Tibial nerve (tissue), 4 donors: ENCODE measurements at regions not wholly inside any gene's neighbourhood (a gene's known extent, or its start where the extent isn't known, plus 50 kb on each side); places are given as distances from the start of the nearest gene placed in this dataset.

Experiments
- DNase-seq, 2 donors: peaks; one replicate each; pipeline ENCODE4 v3.0.0-alpha.2; 2019; ENCODE audit warnings: low spot score in 2 of 2
- H3K27ac ChIP-seq, 4 donors: fragments of 200-600 bp; sonication (generic) in 3 of 4; one replicate each; pipeline ENCODE4 v1.5.1; 2017 to 2019; ENCODE audit warnings: mild to moderate bottlenecking in 1 of 4
- H3K27me3 ChIP-seq, 2 donors: fragments of 200-600 bp; sonication (generic) in 1 of 2; one replicate each; pipeline versions ENCODE4 v1.5.1 to v1.6.0; 2017 to 2019
- H3K36me3 ChIP-seq, 3 donors: fragments of 200-600 bp; sonication (generic); one replicate each; pipeline ENCODE4 v1.5.1; 2018 to 2019
- H3K4me1 ChIP-seq, 4 donors: fragments of 200-600 bp; sonication (generic) in 3 of 4; one replicate each; pipeline ENCODE4 v1.5.1; 2017 to 2019
- H3K4me3 ChIP-seq, 4 donors: fragments of 200-600 bp; sonication (generic) in 3 of 4; one replicate each; pipeline ENCODE4 v1.5.1; 2017 to 2019; ENCODE audit warnings: mild to moderate bottlenecking in 1 of 4, moderate library complexity in 1 of 4
- H3K9me3 ChIP-seq, 4 donors: fragments of 200-600 bp; sonication (generic) in 3 of 4; one replicate each; pipeline ENCODE4 v1.5.1; 2017 to 2019
- CTCF ChIP-seq, 5 experiments: fragments of 200-600 bp in 3 of 5; fragments of 450-650 bp in 2 of 5; sonication (generic) in 3 of 5; IDR thresholded peaks; one replicate each; pipeline ENCODE4 v1.5.1; 2016 to 2019; ENCODE audit warnings: antibody characterized with exemption in 5 of 5, mild to moderate bottlenecking in 3 of 5, moderate library complexity in 2 of 5
- EP300 ChIP-seq, 2 donors: sonication (generic); formaldehyde crosslinking; IDR thresholded peaks; one replicate each; pipeline ENCODE4 v1.6.1; 2017; ENCODE audit warnings: antibody characterized with exemption in 2 of 2, mild to moderate bottlenecking in 1 of 2
- POLR2A ChIP-seq, 2 donors: fragments of 450-650 bp; IDR thresholded peaks; one replicate each; pipeline ENCODE4 v1.6.1; 2017; ENCODE audit warnings: antibody characterized with exemption in 2 of 2, mild to moderate bottlenecking in 2 of 2, moderate library complexity in 2 of 2
- WGBS, 2 donors: methylation state at CpG; one replicate each; pipeline ENCODE4 v1.1.5; 2018; 5-methylcytosine and 5-hydroxymethylcytosine counted together

- no peaks in the 10 kb centered on the region for H3K27me3 ChIP-seq
- peaks cover 0 to 6% (median 0%) of the 10 kb centered on the region in 4 donors for H3K4me1 ChIP-seq
- H3K4me3 ChIP-seq, result no peak overlapping the region
- no peaks in the 10 kb centered on the region for H3K36me3 ChIP-seq
- no peak for DNase-seq
- H3K9me3 ChIP-seq, result no peaks in the 10 kb centered on the region
- no peak overlapping the region for H3K27ac ChIP-seq
- 98 to 99% methylated on average over 13 of the region's 13 CpGs for WGBS, 2 donors
- no peak for TF ChIP-seq EP300 (IDR thresholded peaks at IDR 0.05)
Measured at GRCh38 chr13:105073041-105073440, 1462.4 kb downstream of the EFNB2 start.

DNA sequence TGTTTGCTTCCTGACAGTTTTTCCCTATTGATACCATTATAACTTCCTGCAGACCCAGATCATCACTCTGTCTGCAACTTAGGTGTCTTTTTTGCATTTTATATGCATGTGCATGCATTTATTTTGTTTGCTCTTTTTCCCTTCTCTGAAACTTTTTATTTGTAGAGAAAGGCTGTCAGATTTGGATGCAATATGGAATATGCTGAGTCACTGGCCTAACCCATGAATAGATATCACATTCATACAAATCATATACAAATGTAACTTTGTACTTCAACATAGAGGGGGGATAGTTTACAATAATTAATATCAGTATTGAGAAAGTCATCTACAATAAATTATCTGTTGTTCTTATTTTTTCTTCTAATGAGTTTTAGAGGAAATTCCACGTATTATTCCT is 1465.0 kb downstream of the EFNB2 start:
- H3K4me3 ChIP-seq, result no peak overlapping the region
- H3K27me3 ChIP-seq, result no peaks in the 10 kb centered on the region
- H3K36me3 ChIP-seq, result no peaks in the 10 kb centered on the region
- 67 to 71% methylated on average over 1 of the region's 1 CpG for WGBS, 2 donors
- H3K27ac ChIP-seq, result no peak overlapping the region
- peaks cover 0 to 6% (median 0%) of the 10 kb centered on the region in 4 donors for H3K4me1 ChIP-seq
- no peak for DNase-seq
- no peaks in the 10 kb centered on the region for H3K9me3 ChIP-seq
- TF ChIP-seq EP300 (IDR thresholded peaks at IDR 0.05) (no peak), POLR2A (IDR thresholded peaks at IDR 0.05) (no peak), CTCF (IDR thresholded peaks at IDR 0.05) (no peak)

DNA sequence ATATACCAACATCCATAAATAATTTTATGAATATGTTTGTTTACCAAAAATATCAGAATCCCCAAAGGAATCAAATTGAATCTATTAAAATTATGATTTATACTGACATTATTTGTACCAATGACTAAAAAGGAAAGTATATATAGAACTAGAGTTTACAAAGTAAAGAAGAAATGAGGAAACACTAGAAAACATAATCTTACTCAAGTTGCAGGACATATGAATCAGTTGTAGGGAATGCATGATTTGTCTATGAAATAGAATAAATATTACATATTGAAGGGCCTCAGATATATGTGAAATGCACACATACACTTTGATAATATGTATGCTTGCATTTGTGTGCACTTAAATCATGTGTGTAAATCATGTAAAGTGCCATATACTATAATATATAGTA is 1466.4 kb downstream of the EFNB2 start:
- Histone ChIP-seq H3K9me3 (peaks cover 0 to under 1% (median 0%) of the 10 kb centered on the region in 4 donors), H3K27me3 (no peaks in the 10 kb centered on the region), H3K36me3 (no peaks in the 10 kb centered on the region), H3K4me1 (peaks cover 0 to 6% (median 0%) of the 10 kb centered on the region in 4 donors), H3K4me3 (no peak overlapping the region), H3K27ac (no peak overlapping the region)
- DNase-seq, result no peak
- TF ChIP-seq EP300 (IDR thresholded peaks at IDR 0.05) (no peak), POLR2A (IDR thresholded peaks at IDR 0.05) (no peak), CTCF (IDR thresholded peaks at IDR 0.05) (no peak)

GRCh38 chr13:105063676-105064075 is 1471.8 kb downstream of the EFNB2 start:
- peaks cover 0 to 4% (median 0%) of the 10 kb centered on the region in 4 donors for H3K9me3 ChIP-seq
- H3K4me1 ChIP-seq, result no peaks in the 10 kb centered on the region
- H3K27ac ChIP-seq, result no peak overlapping the region
- no peaks in the 10 kb centered on the region for H3K36me3 ChIP-seq
- no peak overlapping the region for H3K4me3 ChIP-seq
- H3K27me3 ChIP-seq, result no peaks in the 10 kb centered on the region
- no peak for TF ChIP-seq POLR2A (IDR thresholded peaks at IDR 0.05)
- TF ChIP-seq CTCF (IDR thresholded peaks at IDR 0.05), result no peak
- TF ChIP-seq EP300 (IDR thresholded peaks at IDR 0.05), result no peak
- DNase-seq, result no peak
- WGBS, 2 donors, result 79 to 86% methylated on average over 5 of the region's 5 CpGs

DNA sequence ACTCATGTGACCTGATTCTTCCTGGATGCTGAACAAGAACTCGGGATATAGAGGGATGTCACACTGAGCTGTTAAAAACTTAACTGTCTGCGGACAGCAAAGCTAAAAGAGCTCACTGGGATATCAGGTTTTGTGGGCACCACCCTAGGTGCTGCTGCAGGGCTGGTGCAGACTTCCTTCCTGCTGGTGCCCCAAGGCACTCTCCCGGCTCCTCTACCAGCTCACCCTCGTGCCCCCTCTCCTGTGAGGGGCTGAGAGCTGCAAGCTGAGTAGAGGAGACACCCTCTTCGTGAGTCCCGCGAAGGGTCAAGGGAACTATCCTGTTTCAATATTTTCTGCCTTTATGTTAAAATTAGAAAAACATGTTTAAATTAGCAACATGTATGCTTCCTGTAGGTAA is 1475.7 kb downstream of the EFNB2 start:
- TF ChIP-seq EP300 (IDR thresholded peaks at IDR 0.05) (no peak), CTCF (IDR thresholded peaks at IDR 0.05) (no peak), POLR2A (IDR thresholded peaks at IDR 0.05) (no peak)
- Histone ChIP-seq H3K36me3 (no peaks in the 10 kb centered on the region), H3K4me1 (no peaks in the 10 kb centered on the region), H3K27me3 (no peaks in the 10 kb centered on the region), H3K9me3 (peaks cover 0 to 4% (median 0%) of the 10 kb centered on the region in 4 donors), H3K27ac (no peak overlapping the region), H3K4me3 (no peak overlapping the region)
- 85 to 92% methylated on average over 7 of the region's 7 CpGs for WGBS, 2 donors
- DNase-seq, result no peak

- no peak for DNase-seq
- Histone ChIP-seq H3K27ac (no peak overlapping the region), H3K36me3 (no peaks in the 10 kb centered on the region), H3K27me3 (no peaks in the 10 kb centered on the region), H3K4me1 (no peaks in the 10 kb centered on the region), H3K9me3 (no peaks in the 10 kb centered on the region), H3K4me3 (no peak overlapping the region)
- 78 to 85% methylated on average over 2 of the region's 2 CpGs for WGBS, 2 donors
- TF ChIP-seq CTCF (IDR thresholded peaks at IDR 0.05) (no peak), EP300 (IDR thresholded peaks at IDR 0.05) (no peak), POLR2A (IDR thresholded peaks at IDR 0.05) (no peak)
Measured at GRCh38 chr13:105058517-105058916, 1476.9 kb downstream of the EFNB2 start.
